Kasumi-1 (cell line): ENCODE measurements at regions not wholly inside any gene's neighbourhood (a gene's known extent, or its start where the extent isn't known, plus 50 kb on each side); places are given as distances from the start of the nearest gene placed in this dataset.

Experiments
- DNase-seq, 2 experiments: peaks; one replicate each; lab custom pipeline; 2025; lab: John Stamatoyannopoulos, UW

DNA sequence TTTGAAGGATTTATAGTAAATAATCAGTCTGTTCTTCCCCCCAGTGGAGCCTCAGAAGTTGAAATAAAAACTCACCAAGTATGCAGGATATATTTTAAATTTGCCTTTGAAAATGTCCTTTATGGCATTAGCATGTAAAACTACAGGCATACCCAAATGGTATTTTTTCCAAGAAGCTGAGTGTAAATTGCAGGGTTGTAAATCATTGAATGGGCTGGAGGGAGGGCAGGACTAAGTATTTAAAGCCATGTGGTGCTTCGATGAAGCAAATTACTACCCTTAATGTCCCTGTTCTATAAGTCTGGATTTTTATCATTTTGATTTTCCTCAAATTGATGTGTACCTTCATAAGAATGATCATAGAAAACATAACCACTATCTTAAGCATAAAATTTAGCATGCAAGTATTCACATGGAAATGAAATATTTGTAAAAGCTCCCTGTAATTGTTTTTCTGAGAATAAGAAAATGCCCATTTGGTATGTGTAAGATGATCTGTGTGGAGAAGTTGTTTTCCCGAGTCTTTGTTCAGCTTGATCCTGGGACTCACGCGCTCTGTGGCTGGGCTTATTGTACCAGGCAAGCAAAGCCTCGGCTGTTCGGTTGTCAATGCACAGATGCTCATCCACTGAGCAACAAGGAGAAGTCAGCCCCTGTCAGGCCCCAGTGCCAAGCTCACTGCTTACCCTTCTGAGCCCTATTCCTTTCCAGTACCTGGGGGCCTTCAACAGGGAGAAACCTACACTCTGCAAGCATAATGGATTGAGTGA, 66.7 kb downstream of the CD164 start:
- no peak for DNase-seq

- DNase-seq, result no peak
Measured at GRCh38 chr6:109314313-109314712, 68.0 kb downstream of the CD164 start.

- DNase-seq, result no peak
Measured at GRCh38 chr6:109313139-109313538, 69.1 kb downstream of the CD164 start.

- no peak for DNase-seq
Measured at GRCh38 chr6:109311471-109311870, 70.8 kb downstream of the CD164 start.

- DNase-seq, result no peak
Measured at GRCh38 chr6:109309917-109310316, 72.3 kb downstream of the CD164 start.

GRCh38 chr6:109308018-109308492, 74.2 kb downstream of the CD164 start:
- DNase-seq, result no peak

DNA sequence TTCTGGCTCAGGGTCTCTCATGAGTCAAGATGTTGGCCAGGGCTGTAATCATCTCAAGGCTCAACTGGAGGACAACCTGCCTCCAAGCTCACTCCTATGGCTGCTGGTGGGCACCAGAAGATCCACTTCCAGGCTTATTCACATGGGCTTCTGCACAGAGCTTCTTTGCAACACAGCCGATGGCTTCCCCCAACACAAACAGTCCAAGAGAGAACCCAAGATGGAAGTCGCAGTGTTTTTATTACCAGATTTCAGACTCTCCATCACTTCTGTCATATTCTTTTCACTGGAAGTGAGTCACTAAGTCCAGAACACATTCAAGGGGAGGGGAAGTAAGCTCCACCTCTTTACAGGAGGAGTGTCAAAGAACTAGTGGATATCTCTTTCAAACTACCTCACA, 75.5 kb downstream of the CD164 start:
- no peak for DNase-seq

DNA sequence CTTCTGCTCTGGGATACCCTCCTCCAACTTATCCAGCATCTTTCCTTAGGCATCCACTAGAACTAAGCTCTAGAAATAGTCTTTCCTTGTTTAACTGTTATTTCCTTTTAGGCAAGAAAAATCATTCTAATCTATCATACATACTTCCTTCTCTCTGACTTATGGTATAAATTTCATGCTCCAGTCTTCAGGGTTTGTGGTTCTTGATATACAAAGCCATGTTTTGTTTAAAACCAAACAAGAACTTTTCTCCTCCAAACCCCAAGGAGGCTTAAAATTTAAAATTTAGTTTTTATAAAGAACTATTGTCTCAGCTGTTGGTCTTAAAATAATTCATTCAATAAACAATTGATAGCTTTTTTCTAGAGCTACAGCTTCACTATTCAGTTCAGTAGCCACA, 77.2 kb downstream of the CD164 start:
- peak; percentile 15 to 49 for DNase-seq

GRCh38 chr6:109304284-109305015, 77.8 kb downstream of the CD164 start:
- DNase-seq, result peak; percentile 64 to 80

- peak in 1 of 2 experiments; percentile 41 for DNase-seq
Measured at GRCh38 chr6:109303640-109304283, 78.5 kb downstream of the CD164 start.

DNA sequence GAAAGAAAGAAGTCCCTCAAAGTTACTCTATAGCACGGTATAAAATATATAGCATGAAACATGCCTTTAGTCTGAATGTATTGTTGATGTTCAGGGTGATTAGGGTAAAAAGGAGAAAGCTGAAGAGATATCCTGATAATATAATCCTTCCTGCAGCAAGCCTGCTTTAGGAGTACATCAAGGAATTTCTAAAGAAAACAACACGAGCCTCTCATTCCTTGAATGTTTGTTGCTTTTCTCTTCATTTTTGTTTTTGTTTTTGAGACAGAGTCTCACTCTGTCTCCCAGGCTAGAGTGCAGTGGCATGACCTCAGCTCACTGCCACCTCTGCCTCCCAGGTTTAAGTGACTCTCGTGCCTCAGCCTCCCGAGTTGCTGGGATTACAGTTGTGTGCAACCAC, 79.1 kb downstream of the CD164 start:
- no peak for DNase-seq

DNA sequence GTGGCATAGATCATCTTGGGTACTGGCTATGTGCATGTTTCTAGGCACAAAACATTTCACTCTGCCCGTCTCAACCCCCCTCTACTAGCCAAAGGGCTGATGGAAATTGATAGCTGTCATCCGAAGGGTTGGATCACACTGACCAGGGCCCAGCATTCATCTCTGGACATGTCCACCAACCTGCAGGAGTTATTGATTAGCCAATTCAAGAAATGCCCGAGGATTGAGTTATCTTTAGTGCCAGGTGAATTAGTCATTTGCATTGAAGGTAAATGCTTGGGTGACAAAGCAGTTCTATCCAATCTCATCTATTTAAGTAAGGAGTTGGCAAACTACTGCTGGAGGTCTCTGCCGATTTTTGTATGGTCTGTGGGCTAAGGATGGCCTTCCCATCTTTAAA, 80.1 kb downstream of the CD164 start:
- DNase-seq, result no peak

DNA sequence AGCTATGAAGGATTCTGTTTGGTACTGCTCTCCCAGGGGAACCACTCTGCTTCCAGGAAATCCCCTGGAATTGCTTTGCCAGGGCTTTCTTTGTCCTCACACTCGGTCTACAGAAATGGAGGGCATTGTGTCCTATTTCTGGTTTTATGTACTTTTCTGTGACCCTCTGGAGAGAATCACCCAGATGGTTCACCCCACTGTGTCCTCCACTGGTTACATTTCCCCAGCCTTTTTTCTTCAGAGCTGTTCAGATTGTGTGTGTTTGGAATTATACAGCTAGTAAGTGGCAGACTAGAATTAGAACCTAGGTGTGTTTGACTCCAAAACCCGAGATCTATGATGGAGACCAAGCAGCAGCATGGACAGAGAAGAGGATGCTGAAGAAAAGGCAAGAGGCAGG, 80.8 kb downstream of the CD164 start:
- no peak for DNase-seq

DNA sequence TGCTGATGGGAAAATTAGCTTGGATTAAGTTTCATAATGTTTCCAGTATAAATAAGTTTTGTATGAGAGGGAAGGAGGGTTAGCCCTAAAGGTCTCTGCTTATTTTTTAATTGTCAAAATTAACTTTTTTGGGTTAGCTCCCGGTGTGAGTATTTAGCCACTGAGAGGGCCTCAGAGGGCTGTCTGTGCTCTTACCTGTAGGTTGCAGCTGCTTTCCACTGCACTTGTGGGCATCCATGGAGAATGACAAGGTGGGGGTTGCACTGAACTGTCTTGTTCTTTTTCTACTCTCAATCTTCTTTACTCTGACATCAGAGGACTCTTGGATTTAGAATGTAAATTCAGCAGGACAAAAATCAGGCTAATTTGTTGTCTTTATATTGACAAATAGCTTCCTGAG, 81.4 kb downstream of the CD164 start:
- no peak for DNase-seq

DNA sequence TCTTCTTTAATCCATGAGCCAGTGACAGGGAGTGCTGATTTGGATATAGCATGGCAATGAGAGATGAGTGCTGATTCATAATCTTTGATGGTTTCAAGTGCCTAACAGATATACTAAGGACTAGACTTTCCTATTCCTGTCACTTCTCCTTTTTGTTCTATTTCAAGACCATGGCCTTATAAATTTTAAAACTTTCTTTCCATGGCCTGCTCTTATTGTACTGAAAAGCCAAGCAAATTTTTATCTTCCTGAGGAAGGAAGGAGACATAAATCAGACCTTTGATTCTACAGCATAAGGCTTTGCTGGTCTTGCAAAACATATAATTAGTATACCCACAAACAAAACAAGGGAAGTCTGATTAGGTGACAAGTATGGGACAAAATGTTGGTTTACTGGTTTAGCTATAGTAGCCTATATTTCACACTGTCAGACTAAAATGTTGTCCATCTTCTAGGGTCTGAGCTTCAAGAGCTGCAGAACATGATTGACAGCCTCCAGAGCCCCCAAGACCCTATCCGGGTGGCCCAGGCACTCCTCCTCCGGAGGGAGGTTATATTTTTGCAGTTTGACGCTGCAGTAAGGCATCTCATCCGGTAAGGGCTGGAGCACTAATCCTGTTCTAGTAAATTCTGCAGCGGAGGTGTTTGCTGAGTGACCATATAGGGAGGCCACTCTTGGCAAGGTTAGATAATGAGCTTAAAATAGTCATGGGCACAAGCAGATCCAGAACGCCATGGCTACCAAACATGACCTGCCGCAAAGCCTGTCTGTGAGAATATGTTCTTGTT, 82.3 kb downstream of the CD164 start:
- peak; percentile 66 to 77 for DNase-seq

DNA sequence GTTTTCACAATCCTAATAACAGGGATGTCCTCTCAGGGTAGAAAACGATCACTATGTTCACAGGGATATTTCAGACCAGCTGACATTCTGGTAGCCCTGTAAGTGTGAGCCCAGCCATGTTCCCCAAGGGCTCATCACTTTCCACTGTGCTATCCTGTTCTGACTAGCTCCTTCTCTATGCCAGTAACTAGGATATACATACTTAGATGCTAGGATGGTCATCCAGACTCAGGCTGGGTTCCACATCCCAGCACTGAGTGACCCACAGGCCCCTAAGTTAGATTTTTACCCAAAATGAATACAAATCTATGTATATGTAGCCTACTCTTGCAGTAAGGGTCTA, 83.0 kb downstream of the CD164 start:
- no peak for DNase-seq

DNA sequence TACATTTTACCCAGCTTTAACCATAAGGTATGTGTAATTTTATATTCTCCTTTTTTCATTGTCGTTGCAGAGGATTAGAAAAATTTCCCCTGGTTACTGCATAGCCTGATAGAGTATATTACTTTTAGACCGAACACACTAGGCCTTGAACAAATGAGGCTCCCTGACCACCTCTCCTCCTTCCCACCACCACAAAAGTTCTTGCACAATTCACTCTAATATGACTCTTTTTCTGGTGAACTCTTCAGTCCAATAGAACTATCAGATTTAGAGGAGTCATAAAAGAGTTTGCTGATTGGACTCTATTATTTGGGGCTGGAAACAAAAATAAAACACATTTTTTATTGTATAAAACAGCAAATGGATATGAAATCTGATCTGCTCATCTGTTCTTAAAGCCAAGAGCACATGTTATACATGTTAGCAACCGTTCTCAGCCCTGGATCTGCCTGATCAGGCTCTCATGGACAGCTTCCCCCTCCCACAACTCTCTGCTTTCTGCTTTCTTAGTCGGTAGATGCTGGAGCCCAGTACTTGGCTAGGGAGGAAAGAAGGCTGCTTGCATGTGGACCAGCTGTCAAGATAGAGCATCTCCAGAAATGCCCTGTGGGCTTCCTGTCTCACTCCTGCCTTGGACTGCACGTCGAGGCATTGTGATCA, 83.5 kb downstream of the CD164 start:
- no peak for DNase-seq

DNA sequence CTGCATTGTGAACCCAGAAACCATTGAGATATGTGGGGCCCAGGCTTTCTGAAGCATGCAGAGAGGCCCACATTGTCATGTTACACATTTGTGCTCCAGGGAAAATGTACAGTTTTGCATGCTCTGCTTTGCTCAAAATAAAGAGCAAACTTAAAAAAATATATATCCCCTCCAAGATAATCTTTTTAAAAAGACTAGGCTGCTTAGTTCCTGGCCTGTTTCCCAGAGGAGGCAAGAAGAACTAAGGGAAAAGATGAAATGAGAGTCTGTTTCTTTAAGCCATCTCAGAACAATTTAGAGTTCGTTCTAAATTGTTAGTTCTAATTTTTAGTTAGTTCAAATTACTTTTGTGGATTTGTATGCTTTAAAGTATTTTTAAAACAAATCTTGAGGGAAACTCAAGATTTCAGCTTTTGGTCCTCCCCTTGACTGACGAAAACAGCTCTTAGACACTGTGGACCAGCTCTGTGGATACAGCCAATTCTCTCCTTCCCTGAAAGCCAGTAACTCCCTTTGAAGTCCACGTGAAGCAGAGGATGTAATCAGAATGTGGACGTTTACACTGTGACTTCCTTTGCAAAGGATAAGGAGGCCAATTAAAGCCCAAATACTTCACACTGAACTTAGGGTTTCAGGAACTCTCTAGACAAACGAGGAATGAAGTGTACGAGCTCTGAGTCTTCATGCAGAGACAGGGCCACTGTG, 84.7 kb downstream of the CD164 start:
- DNase-seq, result no peak

DNA sequence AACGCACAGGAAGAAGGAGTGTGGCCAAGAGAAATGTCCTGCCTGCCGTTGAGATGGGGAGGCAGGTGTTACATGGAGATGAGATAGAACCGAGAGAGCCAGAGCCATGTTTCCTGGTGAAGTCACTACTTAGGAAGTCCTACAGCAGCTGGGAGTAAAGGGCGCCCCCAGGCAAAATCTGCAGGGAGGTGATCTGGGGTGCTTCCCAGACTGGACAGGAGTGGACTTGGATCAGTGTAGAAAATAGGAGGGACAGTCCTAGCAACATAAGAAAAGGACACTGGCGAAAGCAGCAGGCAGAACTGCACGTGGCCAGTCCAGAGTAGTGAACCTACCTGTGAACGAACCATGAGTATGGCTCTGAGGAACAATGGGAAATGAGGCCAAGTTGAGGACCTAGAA, 85.3 kb downstream of the CD164 start:
- DNase-seq, result no peak

DNA sequence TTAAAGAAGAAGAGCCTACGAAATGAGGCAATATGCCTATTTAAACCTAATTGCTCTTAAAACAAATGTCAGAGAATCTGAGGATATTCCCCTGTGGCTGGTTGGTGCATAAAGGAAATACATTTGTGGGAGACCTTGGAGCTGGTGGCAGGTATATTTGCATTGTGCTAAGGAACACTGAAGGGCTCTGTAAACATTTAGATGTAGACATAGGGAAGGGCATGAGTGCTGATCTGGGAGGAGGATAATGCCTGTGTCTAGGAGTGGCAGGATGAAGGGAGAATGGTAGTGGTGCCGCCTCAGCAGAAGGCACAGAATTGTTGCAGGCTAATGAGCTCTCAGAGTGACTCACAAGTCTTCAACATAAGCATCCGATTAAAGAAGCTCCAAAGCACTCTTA, 85.8 kb downstream of the CD164 start:
- no peak for DNase-seq

DNA sequence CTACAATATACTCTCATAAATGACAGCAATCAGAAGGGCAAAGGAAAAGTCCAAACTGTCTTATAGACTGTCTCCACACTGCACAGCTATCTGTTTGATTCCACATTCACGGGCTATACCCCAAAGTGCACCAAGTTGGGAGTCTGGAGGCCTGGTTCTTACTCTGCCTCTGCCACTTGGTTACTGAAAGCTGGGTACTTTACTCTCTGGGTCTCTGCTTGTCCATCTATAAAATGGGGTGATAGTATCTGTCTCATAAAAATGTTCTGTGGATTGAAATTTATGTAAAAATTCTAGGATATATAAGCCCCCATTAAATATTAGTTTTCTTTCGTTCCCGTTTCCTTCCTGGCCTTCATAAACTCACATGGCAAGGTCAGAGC, 86.5 kb downstream of the CD164 start:
- no peak for DNase-seq
